SKM-1 (cell line): ENCODE measurements at regions not wholly inside any gene's neighbourhood (a gene's known extent, or its start where the extent isn't known, plus 50 kb on each side); places are given as distances from the start of the nearest gene placed in this dataset.

ENCODE experiments used
- DNase-seq: peaks from one replicate; lab custom pipeline; 2025; ENCODE audit not compliant: unreplicated experiment; lab: John Stamatoyannopoulos, UW

GRCh38 chr5:44660251-44660650, 148.5 kb upstream of the MRPS30 start:
- DNase-seq, result no peak

- no peak for DNase-seq
Observed at GRCh38 chr5:44659334-44659733, 149.4 kb upstream of the MRPS30 start.

GRCh38 chr5:44652674-44653073, 156.1 kb upstream of the MRPS30 start:
- no peak for DNase-seq

DNA sequence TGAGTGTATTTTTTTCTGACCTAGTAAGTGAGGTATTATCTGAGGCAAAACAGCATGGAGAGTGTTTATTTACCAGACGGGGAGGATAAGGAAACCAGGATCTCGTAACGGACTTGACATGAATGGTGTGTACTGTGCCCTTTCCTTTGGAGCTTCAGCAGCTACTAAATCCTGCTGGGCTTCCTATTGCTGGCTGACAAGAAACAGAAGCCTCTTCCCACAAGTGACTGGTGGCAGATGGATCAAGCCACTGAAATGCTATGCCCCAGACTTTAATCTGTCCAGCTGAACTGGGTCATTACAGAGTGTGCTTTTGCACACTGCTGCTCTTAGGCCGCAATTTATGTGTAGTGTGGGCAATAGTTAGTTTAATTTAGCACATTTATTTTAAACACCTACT, 162.7 kb upstream of the MRPS30 start:
- DNase-seq, result no peak

GRCh38 chr5:44645502-44645901, 163.2 kb upstream of the MRPS30 start:
- no peak for DNase-seq

DNA sequence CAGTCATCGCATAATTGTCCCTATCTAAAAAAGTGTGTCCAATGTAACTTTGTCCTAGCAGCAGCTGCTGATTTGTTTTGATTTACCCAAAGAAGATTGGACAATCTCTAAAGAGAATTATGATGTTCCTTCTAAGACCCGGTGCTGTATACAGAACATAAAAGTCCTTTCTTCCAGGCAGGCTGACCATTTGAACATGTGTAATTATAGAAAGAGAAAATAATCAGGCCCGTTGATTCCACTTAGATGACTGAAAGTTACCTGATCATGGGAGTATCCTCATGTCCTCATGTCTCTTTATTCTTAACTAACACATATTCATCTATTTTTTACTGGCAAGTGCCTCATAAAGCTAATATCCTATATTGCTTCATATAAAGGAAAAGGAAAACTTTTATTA, 164.1 kb upstream of the MRPS30 start:
- no peak for DNase-seq

- no peak for DNase-seq
Observed at GRCh38 chr5:44641820-44642219, 166.9 kb upstream of the MRPS30 start.

DNA sequence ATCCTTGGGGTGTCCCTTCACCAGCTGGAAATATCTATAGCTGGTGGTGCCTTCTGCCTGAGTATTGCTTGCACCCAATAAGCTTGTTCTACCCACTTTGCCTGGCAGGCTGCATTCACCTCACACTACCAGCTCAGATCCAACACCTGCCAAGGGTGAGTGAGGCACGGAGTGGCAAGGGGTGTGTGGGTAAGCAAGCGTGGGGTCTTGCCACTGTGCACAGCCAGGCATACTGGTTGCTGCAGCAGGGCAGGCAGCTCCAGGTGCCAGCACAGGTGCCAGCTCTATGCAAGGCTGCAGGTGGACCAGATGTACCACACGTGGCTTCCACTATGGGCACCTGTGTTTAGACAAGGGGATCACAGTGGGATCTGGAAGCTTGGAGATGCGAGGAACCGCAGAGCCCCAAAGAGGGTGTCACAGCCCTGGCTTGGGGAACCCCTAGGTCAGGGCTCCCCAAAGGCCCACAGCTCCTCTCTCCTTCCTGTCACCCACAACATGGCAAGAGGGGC, 167.7 kb upstream of the MRPS30 start:
- no peak for DNase-seq

GRCh38 chr5:44637916-44638869, 170.6 kb upstream of the MRPS30 start:
- no peak for DNase-seq

DNA sequence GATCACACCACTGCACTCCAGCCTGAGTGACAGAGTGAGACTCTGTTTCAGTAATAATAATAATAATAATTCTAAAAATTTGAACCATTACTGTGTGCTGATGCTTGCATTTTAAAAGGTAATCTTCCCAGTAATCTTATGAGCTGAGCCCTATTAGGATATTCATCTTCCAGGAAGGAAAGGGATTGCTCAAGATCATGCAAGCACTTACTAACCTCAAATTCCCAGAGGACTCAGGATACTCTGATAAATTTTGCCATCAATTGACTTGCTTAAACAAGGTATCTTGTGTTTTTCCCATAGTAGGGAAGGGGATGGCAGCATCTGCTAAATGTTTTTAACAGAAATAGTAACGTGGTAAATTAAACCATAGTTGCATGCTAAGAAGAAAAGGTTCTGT, 176.4 kb upstream of the MRPS30 start:
- DNase-seq, result no peak

GRCh38 chr5:44626846-44627245, 181.9 kb upstream of the MRPS30 start:
- no peak for DNase-seq

GRCh38 chr5:44622331-44622730, 186.4 kb upstream of the MRPS30 start:
- DNase-seq, result no peak

GRCh38 chr5:44619875-44620610, 188.7 kb upstream of the MRPS30 start:
- DNase-seq, result no peak

DNA sequence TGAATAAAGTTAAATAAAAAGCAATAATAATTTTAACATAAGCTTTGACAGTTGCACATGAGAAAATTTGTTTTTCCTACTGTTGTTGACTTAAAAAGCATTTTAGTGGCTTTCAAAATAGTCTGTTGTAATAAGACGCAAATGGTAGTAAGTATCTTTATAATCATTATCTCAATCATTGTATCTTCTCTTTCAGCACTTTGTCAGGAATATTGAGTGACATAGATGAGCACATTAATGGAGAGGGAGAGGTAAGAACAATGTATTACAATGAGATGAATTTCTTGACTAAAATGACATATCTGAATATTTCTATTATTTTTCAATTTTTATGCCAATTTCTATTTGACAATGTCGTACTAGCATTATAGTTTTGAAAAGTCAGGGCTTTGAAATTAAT, 193.9 kb upstream of the MRPS30 start:
- no peak for DNase-seq

DNA sequence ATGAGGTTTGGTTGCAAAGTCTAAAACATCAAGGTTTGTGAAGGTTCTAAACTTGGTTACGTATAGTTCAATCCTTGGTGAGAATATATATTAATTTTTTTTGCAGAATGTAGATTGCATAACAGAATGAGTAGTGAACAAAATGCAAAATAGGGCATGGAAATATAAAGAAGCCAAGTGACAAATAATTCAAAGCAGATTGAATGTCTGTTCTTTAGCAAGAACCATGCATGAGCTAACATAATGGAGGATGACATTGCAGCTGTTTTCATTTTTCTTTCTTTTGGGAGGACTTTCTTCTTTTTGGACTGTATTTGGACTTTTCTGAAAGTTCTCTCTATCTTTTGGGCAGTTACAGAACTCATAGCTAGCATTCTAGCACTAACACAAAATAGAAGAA, 194.8 kb upstream of the MRPS30 start:
- DNase-seq, result no peak

DNA sequence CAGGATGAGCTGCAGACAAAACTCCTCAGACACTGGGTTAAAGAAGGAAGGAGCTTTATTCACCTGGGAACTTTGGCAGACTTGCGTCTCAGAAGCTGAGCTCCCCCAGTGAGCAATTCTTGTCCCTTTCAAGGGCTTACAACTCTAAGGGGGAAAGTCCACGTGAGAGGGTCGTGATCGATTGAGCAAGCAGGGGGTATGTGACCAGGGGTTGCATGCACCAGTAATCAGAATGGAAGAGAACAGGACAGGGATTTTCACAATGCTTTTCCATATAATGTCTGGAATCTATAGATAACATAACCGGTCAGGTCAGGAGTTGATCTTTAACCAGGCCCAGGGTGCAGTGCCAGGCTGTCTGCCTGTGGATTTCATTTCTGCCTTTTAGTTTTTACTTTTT, 202.8 kb upstream of the MRPS30 start:
- no peak for DNase-seq

DNA sequence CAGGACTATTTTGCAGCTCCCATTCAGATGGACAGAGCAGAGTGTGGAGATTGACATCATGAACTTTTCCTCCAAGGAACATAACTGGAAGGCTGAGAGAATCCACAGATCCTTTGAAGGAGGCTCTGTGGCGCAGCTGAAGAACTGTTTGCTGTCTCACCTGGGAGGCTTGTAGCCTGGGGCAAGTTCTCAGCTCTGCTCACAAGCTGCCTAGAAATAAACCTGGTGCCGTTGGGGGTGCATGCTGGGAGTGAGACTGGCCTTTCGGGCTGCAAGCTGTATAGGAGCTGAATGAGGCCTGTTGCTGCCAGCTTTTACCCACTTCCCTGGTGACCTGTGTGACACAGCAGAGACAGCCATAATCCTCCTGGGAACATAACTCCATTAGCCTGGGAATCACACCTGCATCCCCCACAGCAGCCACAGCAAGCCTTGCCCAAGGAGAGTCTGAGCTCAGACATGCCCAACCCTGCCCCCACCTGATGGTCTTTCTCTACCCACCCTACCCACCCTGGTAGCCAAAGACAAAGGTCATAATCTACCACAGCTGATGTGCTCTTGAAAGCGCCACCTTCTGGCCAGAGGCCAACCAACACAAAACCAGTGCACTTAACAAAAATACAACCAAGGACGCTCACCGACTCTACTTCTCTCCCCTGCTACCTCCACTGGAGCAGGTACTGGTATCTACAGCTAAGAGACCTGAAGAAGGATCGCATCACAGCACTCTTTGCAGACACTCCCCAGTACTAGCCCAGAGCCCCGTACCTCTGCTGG, 205.1 kb upstream of the MRPS30 start:
- no peak for DNase-seq

- DNase-seq, result no peak
Observed at GRCh38 chr5:44574678-44575077, 185.5 kb upstream of the FGF10 start.

DNA sequence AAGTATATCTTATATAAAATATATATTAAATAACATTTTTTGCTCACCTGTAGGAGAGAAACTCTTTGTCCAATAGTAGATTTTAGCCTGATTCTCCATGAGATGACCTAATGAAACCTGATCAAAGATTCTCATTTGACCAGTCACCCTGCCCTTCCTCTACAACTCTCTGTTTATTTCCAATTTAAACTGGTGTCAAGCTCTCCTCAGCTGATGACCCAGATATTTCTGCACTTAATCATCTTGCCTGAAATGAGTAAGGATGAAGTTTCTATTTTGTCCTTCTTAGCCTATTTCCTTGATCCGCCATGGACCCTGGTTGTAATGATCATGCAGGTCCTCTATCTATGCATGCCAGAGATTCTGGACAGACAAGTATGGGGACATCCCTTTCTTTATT, 179.3 kb upstream of the FGF10 start:
- no peak for DNase-seq

GRCh38 chr5:44565902-44566301, 176.7 kb upstream of the FGF10 start:
- no peak for DNase-seq

- no peak for DNase-seq
Observed at GRCh38 chr5:44565360-44565759, 176.1 kb upstream of the FGF10 start.
